Breast epithelium (tissue), 3 donors: ENCODE measurements at regions not wholly inside any gene's neighbourhood (a gene's known extent, or its start where the extent isn't known, plus 50 kb on each side); places are given as distances from the start of the nearest gene placed in this dataset.

ENCODE experiments used
- POLR2A ChIP-seq: fragments of 450-650 bp; IDR thresholded peaks from one replicate; pipeline ENCODE4 v1.6.1; 2016; ENCODE audit warnings: antibody characterized with exemption, mild to moderate bottlenecking, moderate library complexity
- TF ChIP-seq, protein P1 (sequence below), 3 donors: fragments of 450-650 bp; IDR thresholded peaks; one replicate each; pipeline ENCODE4 v1.5.1; 2016 to 2017; ENCODE audit warnings: antibody characterized with exemption in 3 of 3, mild to moderate bottlenecking in 3 of 3, moderate library complexity in 3 of 3

DNA sequence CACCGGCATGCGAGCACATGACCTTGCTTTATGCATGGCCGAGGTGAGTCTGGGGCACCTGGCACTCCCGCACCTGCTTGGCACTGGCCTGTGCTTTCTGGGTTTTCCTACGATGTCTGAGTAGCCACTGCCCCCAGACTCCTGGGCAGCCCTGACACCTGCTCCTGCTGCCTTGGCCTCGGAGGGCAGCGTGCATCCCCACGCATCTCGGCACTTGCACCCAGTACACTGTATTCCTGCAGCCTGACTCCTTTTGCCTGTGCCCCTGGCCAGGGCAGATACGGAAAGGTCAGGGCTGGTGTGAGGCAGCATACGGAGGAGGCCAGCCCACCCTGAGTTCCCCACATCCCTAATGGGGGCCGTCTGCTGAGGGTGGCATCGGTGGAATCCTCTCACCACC, 340.6 kb downstream of the TEX29 start:
- TF ChIP-seq, protein P1, sequence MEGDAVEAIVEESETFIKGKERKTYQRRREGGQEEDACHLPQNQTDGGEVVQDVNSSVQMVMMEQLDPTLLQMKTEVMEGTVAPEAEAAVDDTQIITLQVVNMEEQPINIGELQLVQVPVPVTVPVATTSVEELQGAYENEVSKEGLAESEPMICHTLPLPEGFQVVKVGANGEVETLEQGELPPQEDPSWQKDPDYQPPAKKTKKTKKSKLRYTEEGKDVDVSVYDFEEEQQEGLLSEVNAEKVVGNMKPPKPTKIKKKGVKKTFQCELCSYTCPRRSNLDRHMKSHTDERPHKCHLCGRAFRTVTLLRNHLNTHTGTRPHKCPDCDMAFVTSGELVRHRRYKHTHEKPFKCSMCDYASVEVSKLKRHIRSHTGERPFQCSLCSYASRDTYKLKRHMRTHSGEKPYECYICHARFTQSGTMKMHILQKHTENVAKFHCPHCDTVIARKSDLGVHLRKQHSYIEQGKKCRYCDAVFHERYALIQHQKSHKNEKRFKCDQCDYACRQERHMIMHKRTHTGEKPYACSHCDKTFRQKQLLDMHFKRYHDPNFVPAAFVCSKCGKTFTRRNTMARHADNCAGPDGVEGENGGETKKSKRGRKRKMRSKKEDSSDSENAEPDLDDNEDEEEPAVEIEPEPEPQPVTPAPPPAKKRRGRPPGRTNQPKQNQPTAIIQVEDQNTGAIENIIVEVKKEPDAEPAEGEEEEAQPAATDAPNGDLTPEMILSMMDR (IDR thresholded peaks at IDR 0.05), result no peak
- no peak for TF ChIP-seq POLR2A
